GM18511 (cell line): ENCODE measurements at regions not wholly inside any gene's neighbourhood (a gene's known extent, or its start where the extent isn't known, plus 50 kb on each side); places are given as distances from the start of the nearest gene placed in this dataset.
"Not testable (repeated sequence)": the region's sequence is repeated elsewhere in the genome, so short reads cannot be mapped to it uniquely, and the experiment has no call there.

Source experiments
- ATAC-seq: cut with Tn5 transposase; IDR thresholded peaks from one replicate; pipeline ENCODE4 v1.9.1; 2021; ENCODE audit warnings: mild to moderate bottlenecking, moderate library complexity; ENCODE audit not compliant: unreplicated experiment

DNA sequence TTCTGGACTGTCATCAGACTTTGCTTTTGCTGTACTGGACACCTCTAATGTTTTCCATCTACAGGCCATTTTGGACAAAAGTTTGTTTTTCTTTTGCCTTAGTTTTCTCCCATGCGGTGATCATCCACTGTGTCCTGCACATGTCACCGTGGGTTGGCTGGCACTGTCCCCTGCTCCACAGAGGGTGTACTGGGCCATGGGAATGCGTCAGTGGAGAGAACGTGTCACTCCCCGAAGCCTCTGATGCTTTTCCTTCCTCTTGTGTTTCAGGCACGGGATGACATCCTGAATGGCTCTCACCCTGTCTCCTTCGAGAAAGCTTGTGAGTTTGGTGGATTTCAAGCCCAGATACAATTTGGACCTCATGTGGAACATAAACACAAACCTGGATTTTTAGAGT, 385.0 kb upstream of the TPM1 start:
- ATAC-seq = not testable (repeated sequence)

- ATAC-seq = no peak
Observed at GRCh38 chr15:62658498-62658897, 384.0 kb upstream of the TPM1 start.

GRCh38 chr15:62663547-62663946, 379.0 kb upstream of the TPM1 start:
- ATAC-seq = no peak

DNA sequence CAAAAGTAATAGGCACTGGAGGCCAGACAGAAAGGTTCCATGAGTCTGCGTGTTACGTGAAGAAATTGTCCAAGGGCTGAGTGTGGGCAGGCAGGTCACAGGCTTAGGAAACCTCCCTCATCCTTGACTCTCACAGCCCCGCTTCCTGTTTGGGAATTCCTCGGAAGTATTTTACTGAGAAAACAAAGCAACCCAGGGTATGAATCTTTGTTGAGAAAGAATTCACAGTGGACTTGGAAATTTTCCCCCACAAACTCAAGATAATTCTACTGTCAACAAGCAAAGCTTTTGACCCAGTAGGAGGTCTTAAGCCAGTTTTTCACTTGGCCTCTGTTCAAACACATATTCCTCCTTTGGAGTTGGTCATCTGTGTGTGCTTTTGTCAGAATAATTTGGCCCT, 377.1 kb upstream of the TPM1 start:
- ATAC-seq = no peak

DNA sequence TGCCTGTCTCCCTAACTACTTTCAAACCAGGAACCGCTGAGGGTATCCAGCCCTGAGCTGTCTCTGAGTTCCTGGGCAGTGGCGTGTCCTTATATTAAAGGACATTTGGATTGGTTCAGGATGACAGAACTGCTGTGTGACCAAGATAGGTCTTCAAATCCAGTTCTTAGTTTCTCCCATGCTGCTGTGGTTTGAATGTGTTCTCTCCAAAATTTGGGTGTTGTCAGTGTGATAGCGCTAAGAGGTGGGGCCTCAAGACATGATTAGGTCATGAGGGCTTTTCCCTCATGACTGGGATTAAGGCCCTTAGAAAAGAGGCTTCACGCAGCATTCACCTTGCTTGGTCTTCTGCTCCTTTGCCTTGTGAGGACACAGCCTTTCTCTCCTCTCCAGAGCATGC, 376.5 kb upstream of the TPM1 start:
- no peak for ATAC-seq

GRCh38 chr15:62672268-62672667, 370.3 kb upstream of the TPM1 start:
- no peak for ATAC-seq

GRCh38 chr15:62676891-62677290, 365.7 kb upstream of the TPM1 start:
- ATAC-seq = no peak

DNA sequence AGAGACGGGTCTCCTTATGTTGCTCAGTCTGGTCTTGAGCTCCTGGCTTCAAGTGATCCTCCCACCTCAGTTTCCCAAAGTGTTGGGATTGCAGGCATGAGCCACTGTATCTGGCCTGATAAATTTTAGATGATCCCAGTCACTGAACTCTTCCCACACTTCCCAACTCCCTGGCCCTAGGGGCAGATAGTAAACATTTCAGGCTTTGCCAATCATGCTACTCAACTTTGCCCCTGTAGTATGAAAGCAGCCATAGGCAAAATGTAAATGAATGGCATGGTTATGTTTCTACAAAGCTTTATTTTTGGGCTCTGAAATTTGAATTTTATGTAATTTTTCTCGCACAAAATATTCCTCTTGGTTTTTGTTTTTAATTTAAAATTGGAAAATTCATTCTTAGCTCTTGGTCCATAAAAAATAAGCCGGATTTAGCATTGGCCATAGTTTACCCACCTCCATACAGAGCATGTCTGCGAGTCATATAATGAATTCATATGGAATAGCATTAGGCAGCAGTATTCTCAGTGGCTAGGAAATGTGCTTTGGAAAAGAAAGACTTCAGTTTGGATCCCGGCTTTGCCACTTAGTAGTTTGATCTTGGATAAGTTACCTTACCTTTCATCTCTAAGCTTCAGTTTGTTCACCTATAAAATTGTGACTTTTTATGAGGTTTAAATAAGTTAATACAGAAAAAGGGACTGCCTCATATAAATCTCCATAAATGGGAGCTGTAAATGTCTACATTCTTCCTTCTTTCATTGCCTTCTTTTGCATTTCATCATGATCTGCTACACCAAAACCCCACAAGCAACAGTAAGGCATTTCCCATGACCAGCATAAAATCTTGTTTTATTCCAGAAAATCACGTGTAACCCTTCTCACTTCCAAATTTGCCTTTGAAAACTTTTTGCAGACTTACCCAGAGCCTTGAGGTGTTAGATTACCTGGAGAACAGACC, 360.3 kb upstream of the TPM1 start:
- no peak for ATAC-seq

- ATAC-seq = not testable (repeated sequence)
Observed at GRCh38 chr15:62683192-62683591, 359.4 kb upstream of the TPM1 start.

DNA sequence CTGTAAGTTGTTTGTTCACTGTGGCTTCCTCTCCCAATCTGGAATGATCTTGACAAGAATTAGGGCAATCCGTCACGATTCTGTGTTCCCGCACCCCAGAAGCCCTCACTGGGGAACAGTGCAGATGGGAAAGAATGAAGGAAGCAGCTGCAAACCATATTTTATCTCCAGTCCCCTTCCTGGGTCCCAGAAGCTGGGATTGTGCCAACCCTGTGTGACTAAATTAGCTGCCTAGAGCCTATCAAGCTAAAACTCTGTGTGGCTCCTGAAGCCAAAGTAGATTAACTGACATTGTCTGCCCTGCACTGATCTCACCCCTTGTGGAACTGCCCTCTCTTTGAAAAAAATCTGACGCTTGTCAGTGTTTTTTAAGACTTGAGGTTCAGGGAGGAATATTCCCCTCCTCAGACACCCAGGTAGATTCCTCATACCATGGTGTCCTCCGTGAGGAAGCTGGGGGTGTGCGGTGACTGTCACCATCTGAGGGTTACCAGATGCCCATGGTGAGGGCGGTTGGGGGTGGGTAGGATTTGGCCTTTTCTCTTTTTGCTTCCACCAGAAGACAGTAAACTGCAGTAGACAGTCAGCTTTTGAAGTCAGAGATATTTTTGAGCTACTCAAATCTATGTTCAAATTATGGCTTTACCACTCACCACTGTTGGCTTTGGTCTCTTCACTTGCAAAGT, 358.3 kb upstream of the TPM1 start:
- no peak for ATAC-seq

DNA sequence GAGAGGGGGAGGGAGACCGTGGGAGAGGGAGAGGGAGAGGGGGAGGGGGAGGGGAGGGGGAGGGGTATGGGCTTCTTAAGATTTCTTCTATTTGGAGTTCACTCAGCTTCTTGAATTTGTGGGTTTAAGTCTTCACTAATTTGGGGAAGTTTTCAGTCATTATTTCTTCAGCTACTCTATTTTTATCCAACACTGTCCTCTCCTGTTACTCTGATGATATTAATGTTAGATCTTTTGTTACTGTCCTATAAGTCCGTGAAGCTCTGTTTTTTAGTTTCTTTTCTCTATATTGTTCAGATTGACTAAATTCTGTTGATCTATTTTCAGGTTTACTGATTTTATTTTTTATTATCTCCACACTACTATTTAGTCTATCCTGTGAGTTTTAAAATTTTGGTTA, 351.5 kb upstream of the TPM1 start:
- no peak for ATAC-seq

- ATAC-seq = no peak
Observed at GRCh38 chr15:62697636-62698035, 344.9 kb upstream of the TPM1 start.

DNA sequence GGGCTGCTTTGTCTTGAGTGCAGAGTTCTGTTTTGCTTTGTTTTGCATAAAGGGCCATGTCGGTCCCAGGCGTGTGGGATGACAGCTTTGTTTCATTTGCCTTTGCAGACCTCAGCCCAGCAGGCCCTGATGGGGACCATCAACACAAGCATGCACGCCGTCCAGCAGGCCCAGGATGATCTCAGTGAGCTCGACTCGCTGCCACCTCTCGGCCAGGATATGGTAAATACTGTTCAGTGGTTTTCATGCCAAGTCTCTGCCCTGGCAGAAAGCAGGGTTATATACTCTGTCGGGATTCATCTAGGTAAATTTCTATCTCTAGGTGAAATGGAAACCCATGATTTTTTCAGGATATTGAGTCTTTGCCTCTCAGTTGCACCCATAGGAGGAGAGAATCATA, 343.9 kb upstream of the TPM1 start:
- no peak for ATAC-seq

DNA sequence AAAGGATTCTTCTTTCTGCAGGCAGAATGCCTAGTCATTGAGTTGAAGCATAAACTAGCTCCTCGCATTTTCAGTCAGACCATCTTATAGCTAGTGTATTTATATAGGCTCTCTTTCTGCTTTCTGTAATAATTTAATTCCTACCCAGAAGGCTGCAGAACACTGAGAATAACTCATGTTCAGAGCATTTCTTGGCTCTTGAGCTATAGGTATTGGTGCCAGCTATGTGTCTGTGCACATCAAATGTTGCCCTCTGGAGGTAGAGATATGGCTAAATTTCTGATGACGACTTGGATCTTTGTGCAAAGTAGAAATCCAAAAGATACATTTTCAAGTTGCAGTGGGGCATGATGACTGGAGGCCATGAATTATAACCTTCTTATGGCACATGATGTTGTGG, 336.2 kb upstream of the TPM1 start:
- ATAC-seq = no peak

GRCh38 chr15:62708470-62708869, 334.1 kb upstream of the TPM1 start:
- ATAC-seq = no peak

DNA sequence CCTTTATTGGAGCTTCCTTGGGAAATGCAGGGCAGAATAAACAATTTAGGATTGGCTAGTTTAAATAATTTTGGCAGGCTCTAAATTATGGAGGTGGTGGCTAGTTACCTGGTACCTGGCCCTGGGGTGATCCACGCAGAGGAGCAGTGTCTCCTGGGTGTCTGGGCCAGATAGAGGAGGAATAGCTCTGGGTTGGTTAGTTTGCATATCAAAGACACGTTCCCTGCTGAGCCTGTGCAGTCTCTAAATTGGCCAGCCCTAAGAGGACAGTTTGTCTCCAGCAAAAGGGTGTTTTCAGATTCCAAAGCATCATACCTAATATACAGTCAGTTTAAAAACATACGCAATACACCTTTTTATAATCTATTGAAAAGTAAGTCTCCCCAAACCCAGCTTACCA, 333.3 kb upstream of the TPM1 start:
- ATAC-seq = no peak

DNA sequence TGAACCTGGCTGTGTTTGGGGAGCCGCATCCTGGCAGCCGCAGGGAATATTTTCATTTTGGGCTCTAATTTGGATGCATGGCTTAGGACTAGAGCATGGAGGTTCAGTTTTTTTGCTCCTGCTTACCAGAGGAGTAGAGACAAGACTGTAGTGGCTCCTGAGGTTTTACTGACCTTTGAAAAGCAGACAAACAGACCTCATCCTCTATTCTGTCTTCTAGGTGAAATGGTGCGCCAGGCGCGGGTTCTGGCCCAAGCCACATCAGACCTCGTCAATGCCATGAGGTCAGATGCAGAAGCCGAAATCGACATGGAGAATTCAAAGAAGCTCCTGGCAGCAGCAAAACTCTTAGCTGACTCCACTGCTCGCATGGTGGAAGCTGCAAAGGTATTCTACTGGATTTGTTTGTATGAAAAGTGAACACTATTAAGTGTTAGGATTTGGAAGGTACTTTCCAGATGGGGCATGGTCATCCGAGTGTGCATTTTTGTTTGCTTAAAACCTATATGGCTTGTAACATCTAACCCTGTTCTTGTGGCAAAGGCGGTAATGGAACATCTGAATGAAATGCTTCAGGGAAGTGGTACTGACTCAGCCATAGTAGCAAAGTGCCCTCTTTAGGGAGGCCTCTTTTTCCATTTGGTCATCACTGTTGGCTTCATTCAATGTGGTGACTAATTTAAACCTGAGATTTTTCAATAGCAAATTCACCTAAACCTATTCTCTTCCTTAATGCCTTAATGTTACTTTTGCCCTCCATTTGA, 330.7 kb upstream of the TPM1 start:
- no peak for ATAC-seq

DNA sequence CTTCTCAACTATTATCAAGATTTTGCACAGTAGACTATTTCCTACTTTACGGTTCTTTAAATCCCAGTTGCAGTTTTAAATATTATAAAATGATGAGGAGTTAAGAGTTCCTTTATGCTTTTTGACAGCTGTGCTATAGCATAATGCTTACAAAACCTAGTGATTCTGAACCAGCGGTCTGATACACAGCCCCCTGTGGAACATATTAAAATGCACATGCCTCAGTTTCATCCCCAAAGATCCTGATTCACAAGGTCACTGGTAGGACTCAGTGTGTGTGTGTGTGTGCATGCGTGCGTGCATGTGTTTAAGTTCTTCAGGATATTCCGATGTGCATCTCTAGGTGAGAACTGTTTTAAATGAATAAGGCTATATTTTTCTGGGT, 330.1 kb upstream of the TPM1 start:
- ATAC-seq = no peak

DNA sequence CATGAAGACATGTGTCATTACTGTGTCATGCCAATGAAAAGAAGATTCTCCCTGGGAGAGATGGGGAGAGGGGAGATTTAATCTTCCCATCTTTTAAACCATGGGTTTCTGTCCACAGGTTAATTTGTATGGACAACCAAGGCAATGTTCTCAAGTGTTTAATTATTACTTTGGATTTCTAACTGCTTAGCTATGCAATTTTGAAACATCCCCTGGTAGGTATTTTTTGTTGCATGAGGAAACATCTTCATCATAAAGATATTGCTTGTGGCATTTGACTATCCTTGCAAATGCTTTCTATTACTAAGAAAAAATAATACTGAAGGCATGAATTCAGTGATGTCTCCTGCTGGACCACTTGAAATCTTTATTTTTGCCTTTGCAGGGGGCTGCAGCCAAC, 326.6 kb upstream of the TPM1 start:
- no peak for ATAC-seq

- no peak for ATAC-seq
Observed at GRCh38 chr15:62717496-62717895, 325.1 kb upstream of the TPM1 start.

GRCh38 chr15:62719316-62719715, 323.2 kb upstream of the TPM1 start:
- no peak for ATAC-seq

GRCh38 chr15:62722237-62722636, 320.3 kb upstream of the TPM1 start:
- ATAC-seq = no peak
